ENCODE measurements at regions not wholly inside any gene's neighbourhood (a gene's known extent, or its start where the extent isn't known, plus 50 kb on each side); places are given as distances from the start of the nearest gene placed in this dataset.

DNA sequence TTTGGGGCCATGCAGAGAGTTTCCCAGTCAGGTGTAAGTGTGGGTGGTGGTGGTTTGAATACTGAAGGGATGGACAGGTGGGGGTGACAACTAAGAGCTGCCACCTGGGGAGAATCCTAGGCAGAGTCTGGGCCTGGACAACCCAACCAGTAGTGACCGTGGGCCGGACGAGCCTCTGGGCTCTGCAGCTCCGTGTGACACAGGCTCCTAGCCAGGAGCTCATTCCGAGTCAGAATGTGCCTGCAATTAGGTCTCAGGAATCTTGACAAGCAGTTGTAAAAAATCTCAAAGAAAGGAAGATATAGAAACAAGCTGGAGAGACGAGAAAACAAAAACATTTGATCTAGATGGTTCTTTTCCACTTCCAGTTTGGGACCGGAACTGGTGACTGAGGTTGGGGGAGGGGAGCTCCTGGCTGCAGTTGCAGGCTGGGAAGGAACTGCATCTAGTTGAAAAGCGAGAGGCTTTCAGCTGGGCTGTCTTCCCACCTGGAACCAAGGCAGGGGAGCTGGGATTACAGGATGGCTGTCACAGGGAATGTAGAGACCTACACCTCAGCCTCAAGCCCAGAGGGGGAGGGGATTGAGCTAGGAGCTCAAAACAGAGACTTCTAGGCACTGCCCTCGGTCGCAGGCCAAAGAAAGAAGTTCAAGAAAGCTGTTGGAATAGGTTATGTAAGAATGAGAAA, 156.9 kb downstream of the PAX1 start:
- no peak for DNase-seq
- Histone ChIP-seq H3K4me1 (ENCODE audit: low read depth) (no peaks in the 10 kb centered on the region), H3K36me3 (ENCODE audit: low read depth) (no peaks in the 10 kb centered on the region), H3K9me3 (peaks cover 8% of the 10 kb centered on the region), H3K4me3 (no peak overlapping the region)
- no peak for ATAC-seq
- TF ChIP-seq, protein P1, sequence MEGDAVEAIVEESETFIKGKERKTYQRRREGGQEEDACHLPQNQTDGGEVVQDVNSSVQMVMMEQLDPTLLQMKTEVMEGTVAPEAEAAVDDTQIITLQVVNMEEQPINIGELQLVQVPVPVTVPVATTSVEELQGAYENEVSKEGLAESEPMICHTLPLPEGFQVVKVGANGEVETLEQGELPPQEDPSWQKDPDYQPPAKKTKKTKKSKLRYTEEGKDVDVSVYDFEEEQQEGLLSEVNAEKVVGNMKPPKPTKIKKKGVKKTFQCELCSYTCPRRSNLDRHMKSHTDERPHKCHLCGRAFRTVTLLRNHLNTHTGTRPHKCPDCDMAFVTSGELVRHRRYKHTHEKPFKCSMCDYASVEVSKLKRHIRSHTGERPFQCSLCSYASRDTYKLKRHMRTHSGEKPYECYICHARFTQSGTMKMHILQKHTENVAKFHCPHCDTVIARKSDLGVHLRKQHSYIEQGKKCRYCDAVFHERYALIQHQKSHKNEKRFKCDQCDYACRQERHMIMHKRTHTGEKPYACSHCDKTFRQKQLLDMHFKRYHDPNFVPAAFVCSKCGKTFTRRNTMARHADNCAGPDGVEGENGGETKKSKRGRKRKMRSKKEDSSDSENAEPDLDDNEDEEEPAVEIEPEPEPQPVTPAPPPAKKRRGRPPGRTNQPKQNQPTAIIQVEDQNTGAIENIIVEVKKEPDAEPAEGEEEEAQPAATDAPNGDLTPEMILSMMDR (IDR thresholded peaks at IDR 0.05) = no peak
- intact Hi-C loops (cut with DNase I, micrococcal nuclease) = no loop called here

DNA sequence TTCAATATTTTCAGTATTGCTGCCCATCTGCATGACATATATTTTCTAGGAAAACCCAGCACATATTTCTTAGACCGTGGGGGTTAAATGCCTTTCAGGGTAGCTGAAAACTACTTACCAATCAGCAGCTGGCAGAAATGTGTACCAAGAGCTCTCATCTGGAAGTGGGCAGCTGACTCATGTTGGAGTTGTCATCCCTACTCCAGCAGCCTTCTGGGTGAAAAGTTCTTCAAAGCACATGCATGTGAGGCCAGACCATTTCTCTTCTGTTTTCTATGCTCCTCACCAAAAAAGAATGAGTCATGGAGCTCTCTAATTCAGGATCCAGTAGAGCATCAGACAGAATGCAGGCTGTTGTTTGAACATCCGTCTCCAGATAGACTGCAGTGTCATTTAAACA, 135.5 kb downstream of the PAX1 start:
- no peaks in the 10 kb centered on the region for H3K4me1 ChIP-seq (ENCODE audit: low read depth)
- TF ChIP-seq, protein P1 (IDR thresholded peaks at IDR 0.05) = no peak
- intact Hi-C loops (cut with DNase I, micrococcal nuclease) = no loop called here
- DNase-seq (no peak), ATAC-seq (no peak)
- H3K36me3 ChIP-seq (ENCODE audit: low read depth) = no peaks in the 10 kb centered on the region
- no peak overlapping the region for H3K4me3 ChIP-seq
- H3K9me3 ChIP-seq = no peaks in the 10 kb centered on the region

DNA sequence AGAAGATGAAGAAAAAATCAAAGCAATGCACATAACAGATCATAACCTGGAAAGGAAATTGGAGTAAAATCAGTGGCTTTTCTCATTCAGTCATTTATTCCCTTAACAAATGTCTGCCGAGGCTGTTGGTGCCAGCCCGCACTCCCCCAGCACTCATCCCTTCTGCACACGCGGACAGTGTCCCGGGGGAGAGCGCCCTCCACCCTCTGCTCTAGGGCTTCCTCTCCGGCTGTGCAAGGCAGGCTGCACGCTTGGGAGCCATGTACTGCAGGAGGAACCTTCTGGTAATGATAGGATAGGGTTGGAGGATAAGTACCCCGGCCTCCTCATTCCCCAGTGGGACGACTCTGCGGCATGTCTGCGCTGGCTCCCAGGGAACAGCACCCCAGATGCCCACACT, 134.5 kb downstream of the PAX1 start:
- intact Hi-C loops (cut with DNase I, micrococcal nuclease) = no loop called here
- Histone ChIP-seq H3K4me1 (ENCODE audit: low read depth) (no peaks in the 10 kb centered on the region), H3K4me3 (no peak overlapping the region), H3K36me3 (ENCODE audit: low read depth) (no peaks in the 10 kb centered on the region), H3K9me3 (no peaks in the 10 kb centered on the region)
- DNase-seq = no peak
- TF ChIP-seq, protein P1 (IDR thresholded peaks at IDR 0.05) = no peak
- ATAC-seq = no peak

DNA sequence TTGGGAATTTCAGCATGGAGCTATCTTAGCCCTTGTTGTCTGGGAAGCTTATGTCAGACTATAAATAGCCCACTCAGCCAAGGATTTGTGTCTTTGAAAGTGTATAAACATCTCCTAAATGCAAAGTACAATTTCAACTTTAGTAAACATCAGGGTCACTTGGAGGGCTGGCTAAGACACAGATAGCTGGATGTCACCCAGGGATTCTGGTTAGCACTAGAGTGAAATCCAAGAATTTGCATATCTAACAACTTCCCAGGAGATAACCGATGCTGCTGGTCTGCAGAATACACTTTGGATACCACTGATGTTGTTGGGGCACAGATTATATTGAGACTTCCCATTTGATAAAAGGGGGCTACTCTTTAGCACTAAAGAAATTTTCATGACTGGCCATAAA, 130.9 kb downstream of the PAX1 start:
- Histone ChIP-seq H3K4me3 (no peak overlapping the region), H3K9me3 (no peaks in the 10 kb centered on the region), H3K4me1 (ENCODE audit: low read depth) (no peaks in the 10 kb centered on the region), H3K36me3 (ENCODE audit: low read depth) (no peaks in the 10 kb centered on the region)
- DNase-seq (no peak), ATAC-seq (no peak)
- TF ChIP-seq, protein P1 (IDR thresholded peaks at IDR 0.05) = no peak
- intact Hi-C loops (cut with DNase I, micrococcal nuclease) = no loop called here

DNA sequence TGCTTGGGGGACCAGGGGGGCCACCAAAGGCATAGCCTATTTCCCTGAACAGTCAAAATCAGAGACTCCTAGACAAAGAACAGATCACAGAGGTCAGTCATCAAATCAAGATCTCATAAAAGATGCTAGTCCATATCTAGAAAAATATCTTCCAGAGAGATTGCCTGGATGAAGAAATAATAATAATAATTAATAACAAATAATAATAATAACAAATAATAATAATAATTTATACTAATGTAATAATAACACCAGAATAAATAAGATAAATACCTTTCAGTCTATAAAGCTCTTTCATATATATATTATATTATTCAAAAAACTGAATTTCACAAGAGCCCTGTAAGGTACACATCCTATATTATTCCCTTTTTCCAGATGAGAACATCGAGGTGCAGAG, 129.6 kb downstream of the PAX1 start:
- Histone ChIP-seq H3K36me3 (ENCODE audit: low read depth) (no peaks in the 10 kb centered on the region), H3K4me1 (ENCODE audit: low read depth) (no peaks in the 10 kb centered on the region), H3K4me3 (no peak overlapping the region), H3K9me3 (no peaks in the 10 kb centered on the region)
- no peak for DNase-seq
- intact Hi-C loops (cut with DNase I, micrococcal nuclease) = no loop called here
- TF ChIP-seq, protein P1 (IDR thresholded peaks at IDR 0.05) = no peak
- no peak for ATAC-seq
